ENCODE measurements at regions not wholly inside any gene's neighbourhood (a gene's known extent, or its start where the extent isn't known, plus 50 kb on each side); places are given as distances from the start of the nearest gene placed in this dataset.

- no peak overlapping the region for H3K27ac ChIP-seq
- DNase-seq (ENCODE audit: low read depth, low spot score): no peak
Observed at GRCh38 chr6:134722200-134722870, 227.6 kb downstream of the ALDH8A1 start.

- no peak overlapping the region for H3K27ac ChIP-seq
- no peak for DNase-seq (ENCODE audit: low read depth, low spot score)
Observed at GRCh38 chr6:134721060-134721405, 228.9 kb downstream of the ALDH8A1 start.

GRCh38 chr6:134720353-134721059, 229.4 kb downstream of the ALDH8A1 start:
- DNase-seq (ENCODE audit: low read depth, low spot score): no peak
- no peak overlapping the region for H3K27ac ChIP-seq

- DNase-seq (ENCODE audit: low read depth, low spot score): no peak
- H3K27ac ChIP-seq: no peak overlapping the region
Observed at GRCh38 chr6:134719911-134720310, 230.0 kb downstream of the ALDH8A1 start.

- H3K27ac ChIP-seq: no peak overlapping the region
Observed at GRCh38 chr6:134719286-134719685, 230.6 kb downstream of the ALDH8A1 start.

GRCh38 chr6:134714679-134715078, 235.2 kb downstream of the ALDH8A1 start:
- H3K27ac ChIP-seq: peak overlapping the region; percentile 32
- no peak for DNase-seq (ENCODE audit: low read depth, low spot score)

More at GRCh38 chr6:134719286-134719685, 230.6 kb downstream of the ALDH8A1 start:
- DNase-seq (ENCODE audit: low read depth, low spot score): no peak

- H3K27ac ChIP-seq: peak overlapping the region; percentile 32
- DNase-seq (ENCODE audit: low read depth, low spot score): peak; percentile 36
Observed at GRCh38 chr6:134714113-134714512, 235.8 kb downstream of the ALDH8A1 start.

GRCh38 chr6:134712311-134712710, 237.6 kb downstream of the ALDH8A1 start:
- no peak for DNase-seq (ENCODE audit: low read depth, low spot score)

GRCh38 chr6:134708079-134708478, 241.8 kb downstream of the ALDH8A1 start:
- H3K27ac ChIP-seq: no peak overlapping the region

More at GRCh38 chr6:134712311-134712710, 237.6 kb downstream of the ALDH8A1 start:
- H3K27ac ChIP-seq: no peak overlapping the region

GRCh38 chr6:134707342-134708031, 242.4 kb downstream of the ALDH8A1 start:
- no peak overlapping the region for H3K27ac ChIP-seq
- no peak for DNase-seq (ENCODE audit: low read depth, low spot score)

More at GRCh38 chr6:134708079-134708478, 241.8 kb downstream of the ALDH8A1 start:
- no peak for DNase-seq (ENCODE audit: low read depth, low spot score)

GRCh38 chr6:134706806-134707205, 243.1 kb downstream of the ALDH8A1 start:
- no peak overlapping the region for H3K27ac ChIP-seq
- DNase-seq (ENCODE audit: low read depth, low spot score): no peak

GRCh38 chr6:134706153-134706552, 243.7 kb downstream of the ALDH8A1 start:
- no peak for DNase-seq (ENCODE audit: low read depth, low spot score)
- no peak overlapping the region for H3K27ac ChIP-seq

GRCh38 chr6:134703206-134703605, 246.7 kb downstream of the ALDH8A1 start:
- DNase-seq (ENCODE audit: low read depth, low spot score): no peak
- no peak overlapping the region for H3K27ac ChIP-seq

- no peak for DNase-seq (ENCODE audit: low read depth, low spot score)
- no peak overlapping the region for H3K27ac ChIP-seq
Observed at GRCh38 chr6:134702279-134702678, 247.6 kb downstream of the ALDH8A1 start.

GRCh38 chr6:134701301-134701700, 248.6 kb downstream of the ALDH8A1 start:
- no peak overlapping the region for H3K27ac ChIP-seq
- no peak for DNase-seq (ENCODE audit: low read depth, low spot score)

- H3K27ac ChIP-seq: no peak overlapping the region
- no peak for DNase-seq (ENCODE audit: low read depth, low spot score)
Observed at GRCh38 chr6:134698228-134698627, 251.7 kb downstream of the ALDH8A1 start.

GRCh38 chr6:134692008-134692407, 257.9 kb downstream of the ALDH8A1 start:
- DNase-seq (ENCODE audit: low read depth, low spot score): no peak
- no peak overlapping the region for H3K27ac ChIP-seq

GRCh38 chr6:134691180-134691579, 258.7 kb downstream of the ALDH8A1 start:
- no peak for DNase-seq (ENCODE audit: low read depth, low spot score)
- H3K27ac ChIP-seq: no peak overlapping the region

GRCh38 chr6:134690048-134690447, 259.9 kb downstream of the ALDH8A1 start:
- no peak for DNase-seq (ENCODE audit: low read depth, low spot score)
- no peak overlapping the region for H3K27ac ChIP-seq

GRCh38 chr6:134689641-134690040, 260.3 kb downstream of the ALDH8A1 start:
- DNase-seq (ENCODE audit: low read depth, low spot score): no peak
- no peak overlapping the region for H3K27ac ChIP-seq

- no peak for DNase-seq (ENCODE audit: low read depth, low spot score)
- H3K27ac ChIP-seq: no peak overlapping the region
Observed at GRCh38 chr6:134689177-134689576, 260.7 kb downstream of the ALDH8A1 start.

Measured in epithelial cell of prostate (primary cell).